ENCODE measurements at regions not wholly inside any gene's neighbourhood (a gene's known extent, or its start where the extent isn't known, plus 50 kb on each side); places are given as distances from the start of the nearest gene placed in this dataset.

- TF ChIP-seq MED8 (CRISPR knock-in tag; IDR thresholded peaks at IDR 0.05; ENCODE audit: insufficient replicate concordance) (peak; percentile 73), HDAC2 (CRISPR knock-in tag; IDR thresholded peaks at IDR 0.05) (peak; percentile 95), ZNF660 (CRISPR knock-in tag; IDR thresholded peaks at IDR 0.05; ENCODE audit: borderline replicate concordance, low read depth) (no peak), KMT2A (CRISPR knock-in tag; IDR thresholded peaks at IDR 0.05) (no peak), ZNF569 (CRISPR knock-in tag; IDR thresholded peaks at IDR 0.05; ENCODE audit: borderline replicate concordance) (no peak), U2AF1 (optimal IDR thresholded peaks at IDR 0.05; ENCODE audit: low read depth, low read length) (no peak), KAT7 (CRISPR knock-in tag; IDR thresholded peaks at IDR 0.05; ENCODE audit: borderline replicate concordance) (no peak), CAMTA2 (CRISPR knock-in tag; IDR thresholded peaks at IDR 0.05; ENCODE audit: borderline replicate concordance) (no peak), FOXK1 (CRISPR knock-in tag; IDR thresholded peaks at IDR 0.05; ENCODE audit: borderline replicate concordance, low read depth) (peak; percentile 71; the same call in 1 of the 2 replicates), ZNF598 (CRISPR knock-in tag; IDR thresholded peaks at IDR 0.05; ENCODE audit: borderline replicate concordance) (no peak), PCBP1 (IDR thresholded peaks at IDR 0.05; ENCODE audit: borderline replicate concordance, low read depth, low read length) (no peak), TERF1 (CRISPR knock-in tag; IDR thresholded peaks at IDR 0.05) (no peak), TP53 (CRISPR knock-in tag; conservative IDR thresholded peaks at IDR 0.05) (no peak), NR2C2 (CRISPR knock-in tag; IDR thresholded peaks at IDR 0.05; ENCODE audit: borderline replicate concordance) (peak; percentile 80; the same call in 1 of the 2 replicates), HNRNPH1 (optimal IDR thresholded peaks at IDR 0.05; ENCODE audit: low read depth, low read length) (no peak), ZFP37 (CRISPR knock-in tag; IDR thresholded peaks at IDR 0.05; ENCODE audit: borderline replicate concordance) (no peak), AGO2 (optimal IDR thresholded peaks at IDR 0.05; ENCODE audit: low read depth, low read length) (no peak), DBP (CRISPR knock-in tag; IDR thresholded peaks at IDR 0.05; ENCODE audit: not compliant biosample characterization) (no peak), DRAP1 (CRISPR knock-in tag; IDR thresholded peaks at IDR 0.05) (no peak), KDM4B (CRISPR knock-in tag; IDR thresholded peaks at IDR 0.05) (peak; percentile 81; the same call in 1 of the 2 replicates), HNF1B (CRISPR knock-in tag; IDR thresholded peaks at IDR 0.05) (peak; percentile 95), ZNF550 (CRISPR knock-in tag; IDR thresholded peaks at IDR 0.05; ENCODE audit: borderline replicate concordance) (no peak), SATB2 (CRISPR knock-in tag; IDR thresholded peaks at IDR 0.05) (0 out of 2 replicates have a peak, but pooled peaks have one; percentile 11), MIER2 (CRISPR knock-in tag; IDR thresholded peaks at IDR 0.05) (0 out of 2 replicates have a peak, but pooled peaks have one; percentile 35), ZNF367 (CRISPR knock-in tag; IDR thresholded peaks at IDR 0.05; ENCODE audit: borderline replicate concordance) (no peak)
Measured at GRCh38 chr14:86708846-86709339, 1178.9 kb downstream of the FLRT2 start (continued).
